Endodermal cell (in vitro differentiated cells): ENCODE measurements at regions not wholly inside any gene's neighbourhood (a gene's known extent, or its start where the extent isn't known, plus 50 kb on each side); places are given as distances from the start of the nearest gene placed in this dataset.

Experiments used
- DNase-seq: peaks from one replicate; pipeline ENCODE4 v3.0.0-alpha.2; 2017
- H3K27ac ChIP-seq: 2 replicates; pipeline ENCODE4 v1.5.1; 2013; ENCODE audit warnings: mild to moderate bottlenecking, low read depth, low read length, moderate library complexity
- H3K27me3 ChIP-seq: 2 replicates; pipeline ENCODE4 v1.6.1; 2013; ENCODE audit warnings: mild to moderate bottlenecking, low read length, moderate library complexity; ENCODE audit not compliant: insufficient read depth, control insufficient read depth, poor library complexity, severe bottlenecking
- H3K36me3 ChIP-seq: 2 replicates; pipeline ENCODE4 v1.7.0; 2013; ENCODE audit warnings: mild to moderate bottlenecking, low read length, moderate library complexity; ENCODE audit not compliant: control insufficient read depth, insufficient read depth
- H3K4me1 ChIP-seq: one replicate; pipeline ENCODE4 v1.7.0; 2013; ENCODE audit warnings: low read length; ENCODE audit not compliant: control insufficient read depth, insufficient read depth
- H3K4me3 ChIP-seq: 2 replicates; pipeline ENCODE4 v1.5.1; 2013; ENCODE audit warnings: mild to moderate bottlenecking, low read length, moderate library complexity
- H3K9ac ChIP-seq: 2 replicates; pipeline ENCODE4 v1.6.1; 2013; ENCODE audit warnings: mild to moderate bottlenecking, low read length, moderate library complexity; ENCODE audit not compliant: poor library complexity, severe bottlenecking; ENCODE audit errors: extremely low read depth
- H3K9me3 ChIP-seq: 2 replicates; pipeline ENCODE4 v1.6.1; 2013; ENCODE audit warnings: mild to moderate bottlenecking, low read length, moderate library complexity; ENCODE audit not compliant: control insufficient read depth
- H3K27ac Mint-ChIP-seq: 2 replicates; pipeline ENCODE4 v1.8.0; 2020; ENCODE audit warnings: mixed read lengths
- H3K27me3 Mint-ChIP-seq: 2 replicates; pipeline ENCODE4 v1.8.0; 2021; ENCODE audit warnings: mild to moderate bottlenecking, mixed read lengths; ENCODE audit not compliant: insufficient read depth
- H3K36me3 Mint-ChIP-seq: 2 replicates; pipeline ENCODE4 v1.8.0; 2020; ENCODE audit warnings: low read depth, mixed read lengths
- H3K4me1 Mint-ChIP-seq: 2 replicates; pipeline ENCODE4 v1.8.0; 2020; ENCODE audit warnings: mixed read lengths
- H3K4me3 Mint-ChIP-seq: 2 replicates; pipeline ENCODE4 v1.8.0; 2020; ENCODE audit warnings: mild to moderate bottlenecking, moderate library complexity, mixed read lengths
- H3K9me3 Mint-ChIP-seq: 2 replicates; pipeline ENCODE4 v1.8.0; 2020; ENCODE audit warnings: mild to moderate bottlenecking, mixed read lengths
- CTCF ChIP-seq: fragments of 200-600 bp; sonication (generic); conservative IDR thresholded peaks from 2 replicates; pipeline ENCODE4 v1.5.0; 2021; ENCODE audit warnings: antibody characterized with exemption, mild to moderate bottlenecking
- WGBS, 2 experiments: methylation state at CpG; one replicate each; pipeline versions ENCODE4 v1.1.5 to v1.1.7; 2013; ENCODE audit warnings: missing lambda C conversion rate in 2 of 2, mixed read lengths in 1 of 2; ENCODE audit not compliant: insufficient coverage in 1 of 2, insufficient read length in 1 of 2; 5-methylcytosine and 5-hydroxymethylcytosine counted together

- Histone ChIP-seq H3K27me3 (no peaks in the 10 kb centered on the region), H3K9ac (no peak overlapping the region), H3K9me3 (no peaks in the 10 kb centered on the region), H3K27ac (no peak overlapping the region), H3K4me3 (no peak overlapping the region), H3K4me1 (no peaks in the 10 kb centered on the region), H3K36me3 (no peaks in the 10 kb centered on the region)
- Mint-ChIP-seq H3K9me3 (no peaks in the 10 kb centered on the region), H3K27ac (no peak overlapping the region), H3K4me3 (no peak overlapping the region), H3K36me3 (no peaks in the 10 kb centered on the region), H3K27me3 (no peaks in the 10 kb centered on the region), H3K4me1 (peaks cover 4% of the 10 kb centered on the region)
- DNase-seq, result no peak
- TF ChIP-seq CTCF, result no peak
- 94 to 100% methylated on average over 1 to 2 of the region's 3 CpGs for WGBS, 2 experiments
These were observed 281.3 kb downstream of the KLF5 start for GRCh38 chr13:73340069-73340468.

DNA sequence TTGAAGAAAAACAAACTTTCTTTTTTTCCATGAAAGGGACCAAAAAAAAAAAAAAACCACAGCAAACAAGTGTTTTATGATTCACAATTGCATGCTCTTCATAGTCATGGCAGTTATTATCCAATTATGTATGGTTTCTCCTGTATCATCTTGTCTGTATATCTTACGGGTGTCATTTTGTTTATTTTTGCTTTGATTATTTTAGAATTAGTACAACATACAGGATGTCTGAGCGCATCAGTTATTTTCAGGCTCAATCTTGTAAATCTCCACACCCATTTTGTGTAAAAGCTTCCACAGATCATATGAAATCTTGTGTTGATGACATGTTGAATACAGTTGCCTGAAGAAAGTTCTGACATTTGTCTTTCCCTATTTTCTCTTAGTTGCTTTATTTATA is 280.3 kb downstream of the KLF5 start:
- no peak for TF ChIP-seq CTCF
- peaks cover 4% of the 10 kb centered on the region for H3K4me1 Mint-ChIP-seq
- H3K27ac Mint-ChIP-seq, result no peak overlapping the region
- 90% methylated on average over 2 of the region's 2 CpGs; no CpG with 5 or more reads in 1 of the 2 experiments for WGBS, 2 experiments
- Histone ChIP-seq H3K27ac (no peak overlapping the region), H3K9ac (no peak overlapping the region), H3K4me3 (no peak overlapping the region), H3K4me1 (no peaks in the 10 kb centered on the region), H3K27me3 (no peaks in the 10 kb centered on the region), H3K9me3 (no peaks in the 10 kb centered on the region), H3K36me3 (no peaks in the 10 kb centered on the region)
- no peak for DNase-seq
- no peaks in the 10 kb centered on the region for H3K27me3 Mint-ChIP-seq
- no peak overlapping the region for H3K4me3 Mint-ChIP-seq
- H3K9me3 Mint-ChIP-seq, result no peaks in the 10 kb centered on the region
- H3K36me3 Mint-ChIP-seq, result no peaks in the 10 kb centered on the region

DNA sequence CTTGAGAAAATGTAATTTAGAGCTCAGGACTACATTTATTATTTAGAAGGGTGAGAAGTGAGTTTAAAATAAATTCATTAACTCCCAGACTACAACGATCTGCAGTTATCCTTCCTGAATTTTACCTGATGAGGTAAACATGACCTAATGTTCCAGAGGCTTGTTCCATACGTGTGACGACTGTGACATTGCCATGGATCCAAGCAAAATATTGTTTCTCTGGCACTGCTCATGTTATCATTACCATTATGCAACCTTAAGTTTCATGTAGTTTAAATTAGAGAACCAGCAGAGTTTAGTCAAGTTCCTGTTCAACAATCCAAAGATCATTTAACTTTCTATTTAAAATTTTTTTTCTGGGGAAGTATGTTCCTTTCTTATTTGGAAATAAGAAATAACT is 279.6 kb downstream of the KLF5 start:
- Histone ChIP-seq H3K27me3 (no peaks in the 10 kb centered on the region), H3K4me1 (no peaks in the 10 kb centered on the region), H3K4me3 (no peak overlapping the region), H3K9ac (no peak overlapping the region), H3K27ac (no peak overlapping the region), H3K9me3 (no peaks in the 10 kb centered on the region), H3K36me3 (no peaks in the 10 kb centered on the region)
- no peak for TF ChIP-seq CTCF
- WGBS, 2 experiments, result 93 to 100% methylated on average over 3 of the region's 3 CpGs
- no peak for DNase-seq
- H3K27me3 Mint-ChIP-seq, result no peaks in the 10 kb centered on the region
- H3K9me3 Mint-ChIP-seq, result no peaks in the 10 kb centered on the region
- H3K4me3 Mint-ChIP-seq, result no peak overlapping the region
- no peak overlapping the region for H3K27ac Mint-ChIP-seq
- peaks cover 4% of the 10 kb centered on the region for H3K4me1 Mint-ChIP-seq
- no peaks in the 10 kb centered on the region for H3K36me3 Mint-ChIP-seq
